Osteoblast (primary cell): ENCODE measurements at regions not wholly inside any gene's neighbourhood (a gene's known extent, or its start where the extent isn't known, plus 50 kb on each side); places are given as distances from the start of the nearest gene placed in this dataset.

ENCODE experiments used
- DNase-seq: peaks from one replicate; pipeline ENCODE4 v3.0.0; 2011; ENCODE audit warnings: low spot score, mixed read lengths; ENCODE audit not compliant: insufficient read length; ENCODE audit errors: missing footprints
- H2AFZ ChIP-seq: 2 replicates; pipeline ENCODE4 v1.6.0; 2011; ENCODE audit warnings: mild to moderate bottlenecking, low read length
- H3K27ac ChIP-seq: 2 replicates; pipeline ENCODE4 v1.5.1; 2011; ENCODE audit warnings: mild to moderate bottlenecking, low read depth, low read length, moderate library complexity
- H3K27me3 ChIP-seq: 2 replicates; pipeline ENCODE4 v1.6.0; 2012; ENCODE audit warnings: mild to moderate bottlenecking, control low read depth, inconsistent platforms, low read length, moderate library complexity; ENCODE audit not compliant: insufficient read depth
- H3K36me3 ChIP-seq: 2 replicates; pipeline ENCODE4 v1.5.1; 2011; ENCODE audit warnings: mild to moderate bottlenecking, low read length, control low read depth, moderate library complexity; ENCODE audit not compliant: insufficient read depth
- H3K4me1 ChIP-seq: 2 replicates; pipeline ENCODE4 v1.5.1; 2011; ENCODE audit warnings: mild to moderate bottlenecking, low read length, control low read depth, moderate library complexity; ENCODE audit not compliant: insufficient read depth
- H3K4me2 ChIP-seq: 2 replicates; pipeline ENCODE4 v1.6.0; 2011; ENCODE audit warnings: mild to moderate bottlenecking, low read length; ENCODE audit not compliant: insufficient read depth
- H3K4me3 ChIP-seq: fragments of 200-600 bp; sonication (generic); 3 replicates; pipeline ENCODE4 v1.5.1; 2012; ENCODE audit warnings: mild to moderate bottlenecking, low read length, inconsistent platforms; ENCODE audit not compliant: insufficient read depth
- H3K79me2 ChIP-seq: 2 replicates; pipeline ENCODE4 v1.6.0; 2012; ENCODE audit warnings: mild to moderate bottlenecking, low read length, control low read depth, inconsistent platforms; ENCODE audit not compliant: insufficient read depth
- H3K9me3 ChIP-seq: 2 replicates; pipeline ENCODE4 v1.5.1; 2011; ENCODE audit warnings: low read depth, low read length, control low read depth
- H4K20me1 ChIP-seq: 2 replicates; pipeline ENCODE4 v1.6.0; 2012; ENCODE audit warnings: mild to moderate bottlenecking, low read length, control low read depth; ENCODE audit not compliant: insufficient read depth
- CTCF ChIP-seq: IDR thresholded peaks from 2 replicates; pipeline ENCODE4 v1.5.1; 2011; ENCODE audit warnings: mild to moderate bottlenecking, low read depth, low read length, moderate library complexity; ENCODE audit errors: extremely low read depth

DNA sequence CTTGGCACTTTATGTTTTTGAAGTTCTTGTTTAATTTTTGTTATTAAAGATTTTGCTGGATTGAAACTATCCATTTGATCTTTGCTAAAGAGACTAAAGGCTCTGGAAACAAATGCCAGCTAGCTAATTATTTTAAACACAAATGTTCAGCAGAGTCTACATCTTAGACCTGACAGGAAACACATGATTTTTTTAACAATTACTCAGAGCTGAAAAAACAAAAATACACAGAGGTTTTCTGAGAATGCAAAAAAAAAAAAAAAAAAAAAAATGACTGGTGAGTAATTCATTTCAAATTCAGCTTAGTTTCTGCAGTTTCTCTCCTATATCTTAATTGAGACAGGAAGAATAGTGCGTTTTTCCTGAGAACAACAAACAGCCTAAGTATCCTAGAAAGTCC, 448.0 kb downstream of the TENT5A start:
- no peak for TF ChIP-seq CTCF
- no peaks in the 10 kb centered on the region for H3K36me3 ChIP-seq
- peaks cover 5% of the 10 kb centered on the region for H3K4me1 ChIP-seq
- H3K79me2 ChIP-seq, result no peaks in the 10 kb centered on the region
- no peaks in the 10 kb centered on the region for H3K27me3 ChIP-seq
- H3K4me3 ChIP-seq, result no peak overlapping the region
- peak overlapping the region; percentile 38 for H3K4me2 ChIP-seq
- H4K20me1 ChIP-seq, result no peaks in the 10 kb centered on the region
- DNase-seq, result no peak
- H3K9me3 ChIP-seq, result no peaks in the 10 kb centered on the region
- H2AFZ ChIP-seq, result peak overlapping the region; percentile 22
- no peak overlapping the region for H3K27ac ChIP-seq

- H3K36me3 ChIP-seq, result no peaks in the 10 kb centered on the region
- peaks cover 5% of the 10 kb centered on the region for H3K4me1 ChIP-seq
- H3K4me3 ChIP-seq, result no peak overlapping the region
- H3K27me3 ChIP-seq, result no peaks in the 10 kb centered on the region
- no peak overlapping the region for H3K4me2 ChIP-seq
- TF ChIP-seq CTCF, result no peak
- H3K79me2 ChIP-seq, result no peaks in the 10 kb centered on the region
- no peak overlapping the region for H3K27ac ChIP-seq
- H3K9me3 ChIP-seq, result no peaks in the 10 kb centered on the region
- no peak overlapping the region for H2AFZ ChIP-seq
- no peak for DNase-seq
- H4K20me1 ChIP-seq, result no peaks in the 10 kb centered on the region
These were observed 451.5 kb downstream of the TENT5A start for GRCh38 chr6:81300961-81301360.

DNA sequence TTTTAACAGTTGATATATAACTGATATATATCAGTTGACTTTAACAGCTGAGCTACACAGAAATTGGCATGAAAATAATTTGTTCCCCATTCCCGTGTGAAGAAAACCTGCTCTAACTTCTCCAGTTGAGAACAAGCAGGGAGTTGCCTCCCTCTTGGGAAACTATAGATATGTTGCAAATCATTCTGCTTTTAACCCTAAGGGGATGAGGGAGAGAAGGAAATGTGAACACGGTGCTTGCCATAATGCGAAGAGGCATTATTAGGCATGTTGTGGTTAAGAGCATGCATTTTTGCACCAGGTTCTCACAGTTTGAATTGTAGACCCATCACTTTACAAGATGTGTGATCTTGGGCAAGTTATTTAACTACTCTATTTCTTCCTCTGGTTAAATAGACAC, 453.7 kb downstream of the TENT5A start:
- Histone ChIP-seq H3K27ac (no peak overlapping the region), H2AFZ (no peak overlapping the region), H3K36me3 (no peaks in the 10 kb centered on the region), H3K4me3 (no peak overlapping the region), H3K9me3 (no peaks in the 10 kb centered on the region), H3K79me2 (no peaks in the 10 kb centered on the region), H3K27me3 (no peaks in the 10 kb centered on the region), H3K4me2 (no peak overlapping the region), H3K4me1 (no peaks in the 10 kb centered on the region), H4K20me1 (no peaks in the 10 kb centered on the region)
- DNase-seq, result no peak
- TF ChIP-seq CTCF, result no peak

DNA sequence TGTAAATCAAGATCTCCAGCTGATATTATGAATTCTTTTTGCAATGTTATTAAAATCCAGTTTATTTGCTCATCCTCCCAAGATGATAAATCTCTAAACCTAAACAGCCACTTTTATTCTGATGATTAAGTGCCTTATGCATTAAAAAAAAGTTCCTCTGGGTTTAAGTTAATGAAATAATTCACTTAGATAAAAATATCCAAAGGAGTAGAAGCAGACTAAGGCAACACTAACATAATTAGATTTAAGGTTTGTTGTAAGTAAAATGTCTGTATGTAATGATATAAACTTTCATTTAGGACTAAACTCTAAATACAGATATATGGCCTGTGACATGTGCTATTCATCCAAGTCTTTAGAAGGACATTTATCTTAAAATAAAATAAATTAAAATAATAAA, 457.2 kb downstream of the TENT5A start:
- TF ChIP-seq CTCF, result no peak
- DNase-seq, result no peak

More for the DNA sequence above, 457.2 kb downstream of the TENT5A start:
- no peak overlapping the region for H2AFZ ChIP-seq
- H3K79me2 ChIP-seq, result no peaks in the 10 kb centered on the region
- H3K27ac ChIP-seq, result no peak overlapping the region
- no peak overlapping the region for H3K4me2 ChIP-seq
- H3K4me3 ChIP-seq, result no peak overlapping the region
- H3K27me3 ChIP-seq, result no peaks in the 10 kb centered on the region
- no peaks in the 10 kb centered on the region for H3K9me3 ChIP-seq
- H3K36me3 ChIP-seq, result no peaks in the 10 kb centered on the region
- no peaks in the 10 kb centered on the region for H3K4me1 ChIP-seq
- no peaks in the 10 kb centered on the region for H4K20me1 ChIP-seq
